H9 (cell line): ENCODE measurements at regions not wholly inside any gene's neighbourhood (a gene's known extent, or its start where the extent isn't known, plus 50 kb on each side); places are given as distances from the start of the nearest gene placed in this dataset.

Experiments
- DNase-seq: peaks from one replicate; pipeline ENCODE4 v3.0.0-alpha.2; 2017
- H2AFZ ChIP-seq: one replicate; pipeline ENCODE4 v1.6.1; 2013; ENCODE audit warnings: mild to moderate bottlenecking, low read length, control low read depth, moderate library complexity
- H2AK5ac ChIP-seq: 2 replicates; pipeline ENCODE4 v1.6.1; 2013; ENCODE audit warnings: low read length, control low read depth, mixed read lengths; ENCODE audit not compliant: insufficient read length
- H2BK120ac ChIP-seq: one replicate; pipeline ENCODE4 v1.6.1; 2013; ENCODE audit warnings: low read depth, mild to moderate bottlenecking, low read length, control low read depth, inconsistent platforms; ENCODE audit not compliant: poor library complexity, severe bottlenecking
- H2BK12ac ChIP-seq: 2 replicates; pipeline ENCODE4 v1.6.1; 2013; ENCODE audit warnings: low read length, control low read depth, mixed read lengths, low read depth; ENCODE audit not compliant: insufficient read length
- H2BK15ac ChIP-seq: 2 replicates; pipeline ENCODE4 v1.6.1; 2013; ENCODE audit warnings: low read depth, low read length, control low read depth
- H2BK20ac ChIP-seq: one replicate; pipeline ENCODE4 v1.6.1; 2013; ENCODE audit warnings: low read depth, mild to moderate bottlenecking, low read length, control low read depth, inconsistent platforms; ENCODE audit not compliant: poor library complexity, severe bottlenecking
- H2BK5ac ChIP-seq: 2 replicates; pipeline ENCODE4 v1.6.1; 2013; ENCODE audit warnings: low read length, control low read depth, mixed read lengths; ENCODE audit not compliant: insufficient read length
- H3K14ac ChIP-seq: 2 replicates; pipeline ENCODE4 v1.6.1; 2013; ENCODE audit warnings: low read length, control low read depth; ENCODE audit not compliant: insufficient read depth
- H3K18ac ChIP-seq: 2 replicates; pipeline ENCODE4 v1.6.1; 2013; ENCODE audit warnings: low read depth, mild to moderate bottlenecking, mixed read lengths, low read length, control low read depth; ENCODE audit not compliant: insufficient read length
- H3K23ac ChIP-seq: 2 replicates; pipeline ENCODE4 v1.6.1; 2013; ENCODE audit warnings: low read length, control low read depth, mixed read lengths, low read depth; ENCODE audit not compliant: insufficient read length
- H3K23me2 ChIP-seq: 2 replicates; pipeline ENCODE4 v1.6.1; 2013; ENCODE audit warnings: low read depth, mild to moderate bottlenecking, mixed read lengths, low read length, control low read depth; ENCODE audit not compliant: insufficient read length, poor library complexity, severe bottlenecking
- H3K27ac ChIP-seq: 2 replicates; pipeline ENCODE4 v1.5.1; 2013; ENCODE audit warnings: low read length, control low read depth, mixed read lengths, low read depth; ENCODE audit not compliant: insufficient read length
- H3K27me3 ChIP-seq: 2 replicates; pipeline ENCODE4 v1.6.1; 2013; ENCODE audit warnings: low read length, control low read depth, inconsistent platforms; ENCODE audit not compliant: insufficient read depth
- H3K4ac ChIP-seq: 2 replicates; pipeline ENCODE4 v1.6.1; 2013; ENCODE audit warnings: low read depth, mild to moderate bottlenecking, control low read depth, inconsistent platforms, low read length, moderate library complexity
- H3K4me1 ChIP-seq: 2 replicates; pipeline ENCODE4 v1.6.1; 2013; ENCODE audit warnings: low read length, control low read depth, inconsistent platforms; ENCODE audit not compliant: insufficient read depth
- H3K4me2 ChIP-seq: 2 replicates; pipeline ENCODE4 v1.6.1; 2013; ENCODE audit warnings: low read length, control low read depth, mixed read lengths; ENCODE audit not compliant: insufficient read length, insufficient read depth
- H3K56ac ChIP-seq: 2 replicates; pipeline ENCODE4 v1.6.1; 2013; ENCODE audit warnings: low read depth, mild to moderate bottlenecking, mixed read lengths, low read length, control low read depth; ENCODE audit not compliant: insufficient read length
- H3K79me1 ChIP-seq: 2 replicates; pipeline ENCODE4 v1.6.1; 2013; ENCODE audit warnings: low read depth, mild to moderate bottlenecking, moderate library complexity, low read length, control low read depth, inconsistent platforms; ENCODE audit not compliant: insufficient read depth, poor library complexity, severe bottlenecking
- H3K79me2 ChIP-seq: 2 replicates; pipeline ENCODE4 v1.6.1; 2013; ENCODE audit warnings: low read length, control low read depth, inconsistent platforms; ENCODE audit not compliant: insufficient read depth
- H3K9ac ChIP-seq: 2 replicates; pipeline ENCODE4 v1.6.1; 2013; ENCODE audit warnings: low read length, control low read depth, mixed read lengths; ENCODE audit not compliant: insufficient read length; ENCODE audit errors: extremely low read depth
- H3K9me3 ChIP-seq: one replicate; pipeline ENCODE4 v1.6.1; 2013; ENCODE audit warnings: low read depth, low read length, inconsistent platforms; ENCODE audit not compliant: control insufficient read depth
- H3T11ph ChIP-seq: one replicate; pipeline ENCODE4 v1.6.1; 2013; ENCODE audit warnings: mild to moderate bottlenecking, low read length, control low read depth, inconsistent platforms
- H4K20me1 ChIP-seq: one replicate; pipeline ENCODE4 v1.6.1; 2013; ENCODE audit not compliant: control insufficient read depth, insufficient read length, insufficient read depth
- H4K5ac ChIP-seq: 2 replicates; pipeline ENCODE4 v1.6.1; 2013; ENCODE audit warnings: low read depth, mild to moderate bottlenecking, mixed read lengths, low read length, control low read depth; ENCODE audit not compliant: insufficient read length
- H4K8ac ChIP-seq: replicated peaks from 2 replicates; pipeline ENCODE4 v1.6.1; 2013; ENCODE audit warnings: low read length, control low read depth, mixed read lengths, low read depth; ENCODE audit not compliant: insufficient read length
- H4K91ac ChIP-seq: 2 replicates; pipeline ENCODE4 v1.6.1; 2013; ENCODE audit warnings: low read depth, mild to moderate bottlenecking, moderate library complexity, mixed read lengths, low read length, control low read depth; ENCODE audit not compliant: insufficient read length
- H3K27ac Mint-ChIP-seq, 3 experiments: 2 replicates in 2 of 3; 3 replicates in 1 of 3; pipeline ENCODE4 v1.8.0; 2020 to 2021; ENCODE audit warnings: mixed read lengths in 3 of 3, mild to moderate bottlenecking in 1 of 3, moderate library complexity in 1 of 3
- H3K27me3 Mint-ChIP-seq: 2 replicates; pipeline ENCODE4 v1.8.0; 2021; ENCODE audit warnings: low read depth, mild to moderate bottlenecking, moderate library complexity, mixed read lengths
- H3K36me3 Mint-ChIP-seq, 3 experiments: 2 replicates in 2 of 3; 3 replicates in 1 of 3; pipeline ENCODE4 v1.8.0; 2020 to 2021; ENCODE audit warnings: low read depth in 3 of 3, mixed read lengths in 3 of 3; ENCODE audit not compliant: insufficient read depth in 1 of 3
- H3K4me1 Mint-ChIP-seq, 2 experiments: 2 replicates each; pipeline ENCODE4 v1.8.0; 2020; ENCODE audit warnings: mixed read lengths in 2 of 2
- H3K4me3 Mint-ChIP-seq, 2 experiments: 2 replicates in 1 of 2; 3 replicates in 1 of 2; pipeline ENCODE4 v1.8.0; 2020 to 2021; ENCODE audit warnings: mild to moderate bottlenecking in 2 of 2, mixed read lengths in 2 of 2, moderate library complexity in 1 of 2
- H3K9me3 Mint-ChIP-seq, 2 experiments: 2 replicates in 1 of 2; 3 replicates in 1 of 2; pipeline ENCODE4 v1.8.0; 2020; ENCODE audit warnings: mild to moderate bottlenecking in 2 of 2, mixed read lengths in 2 of 2, moderate library complexity in 1 of 2
- WGBS: extraction: QIAGEN DNeasy Blood & Tissue Kit; methylation state at CpG from one replicate; pipeline ENCODE4 v1.1.7; 2013; ENCODE audit warnings: missing lambda C conversion rate, low lambda C conversion rate, mixed read lengths; ENCODE audit not compliant: insufficient read length; ENCODE audit errors: extremely low coverage; 5-methylcytosine and 5-hydroxymethylcytosine counted together
- TF ChIP-seq, protein P1 (sequence below): fragments of 200-600 bp; sonication (generic); conservative IDR thresholded peaks from 3 replicates; pipeline ENCODE4 v1.8.0; 2021; ENCODE audit warnings: antibody characterized with exemption, mild to moderate bottlenecking

DNA sequence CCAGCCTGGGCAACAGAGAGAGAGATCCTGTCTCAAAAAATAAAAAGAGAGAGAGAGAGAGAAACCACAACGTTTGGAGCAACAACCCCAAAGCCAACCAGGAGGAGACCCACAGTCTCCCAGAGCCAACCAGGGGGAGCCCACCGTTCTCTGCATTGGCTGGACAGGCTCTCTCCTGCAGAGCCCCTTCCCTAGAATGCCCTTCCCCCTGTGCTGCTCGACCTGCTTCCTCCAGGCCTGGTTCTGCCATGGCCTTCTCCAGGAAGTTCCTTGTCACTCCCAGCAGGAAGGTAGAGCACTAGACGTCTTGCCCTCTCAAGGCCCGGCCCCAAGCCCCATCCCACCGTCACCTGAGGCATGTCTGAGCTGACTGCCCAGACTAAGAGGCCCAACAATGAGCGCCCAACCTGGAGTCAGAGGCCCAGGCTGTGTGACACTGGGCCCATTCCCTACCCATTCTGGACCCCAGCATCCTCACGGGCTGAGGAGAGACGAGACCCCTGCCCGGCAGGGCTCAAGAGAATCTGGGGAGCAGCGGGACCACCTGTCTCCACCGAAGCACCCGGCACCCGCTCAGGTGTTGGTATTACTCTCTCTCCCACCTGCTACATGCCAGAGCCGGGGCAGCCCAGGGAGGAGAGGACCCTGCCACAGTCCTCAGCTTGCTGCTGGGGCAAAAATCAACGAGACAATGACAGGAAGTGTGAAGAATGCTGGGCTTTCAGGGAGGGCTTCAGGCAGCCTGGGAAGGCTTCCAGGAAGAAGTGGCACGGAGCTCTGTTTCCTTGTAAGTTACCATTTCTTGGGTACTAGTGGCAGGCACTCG, 61.2 kb downstream of the DIO3 start:
- peaks cover 17% of the 10 kb centered on the region for H3K27me3 Mint-ChIP-seq

More for the DNA sequence above, 61.2 kb downstream of the DIO3 start:
- H3K36me3 Mint-ChIP-seq, result no peaks in the 10 kb centered on the region; a peak in 1 of 7 replicates
- Histone ChIP-seq H3K4ac (no peak overlapping the region), H2AK5ac (no peak overlapping the region), H3K79me1 (no peaks in the 10 kb centered on the region), H2BK20ac (no peak overlapping the region), H2BK5ac (no peak overlapping the region), H3K9ac (no peak overlapping the region), H4K8ac (no peak overlapping the region), H2BK120ac (no peak overlapping the region), H3K23me2 (no peaks in the 10 kb centered on the region), H3K18ac (no peak overlapping the region), H3K23ac (no peak overlapping the region), H4K91ac (no peak overlapping the region), H3K27ac (no peak overlapping the region), H3K14ac (0 out of 2 replicates have a peak overlapping the region, but pooled peaks have one; percentile 6), H3T11ph (no peak overlapping the region), H3K9me3 (no peaks in the 10 kb centered on the region), H4K5ac (no peak overlapping the region), H2BK12ac (no peak overlapping the region), H3K79me2 (no peaks in the 10 kb centered on the region), H3K56ac (no peak overlapping the region), H3K27me3 (no peaks in the 10 kb centered on the region), H3K4me1 (no peaks in the 10 kb centered on the region; the same call in 1 of the 2 replicates), H2AFZ (no peak overlapping the region), H3K4me2 (no peak overlapping the region), H4K20me1 (no peaks in the 10 kb centered on the region), H2BK15ac (no peak overlapping the region)
- TF ChIP-seq, protein P1, sequence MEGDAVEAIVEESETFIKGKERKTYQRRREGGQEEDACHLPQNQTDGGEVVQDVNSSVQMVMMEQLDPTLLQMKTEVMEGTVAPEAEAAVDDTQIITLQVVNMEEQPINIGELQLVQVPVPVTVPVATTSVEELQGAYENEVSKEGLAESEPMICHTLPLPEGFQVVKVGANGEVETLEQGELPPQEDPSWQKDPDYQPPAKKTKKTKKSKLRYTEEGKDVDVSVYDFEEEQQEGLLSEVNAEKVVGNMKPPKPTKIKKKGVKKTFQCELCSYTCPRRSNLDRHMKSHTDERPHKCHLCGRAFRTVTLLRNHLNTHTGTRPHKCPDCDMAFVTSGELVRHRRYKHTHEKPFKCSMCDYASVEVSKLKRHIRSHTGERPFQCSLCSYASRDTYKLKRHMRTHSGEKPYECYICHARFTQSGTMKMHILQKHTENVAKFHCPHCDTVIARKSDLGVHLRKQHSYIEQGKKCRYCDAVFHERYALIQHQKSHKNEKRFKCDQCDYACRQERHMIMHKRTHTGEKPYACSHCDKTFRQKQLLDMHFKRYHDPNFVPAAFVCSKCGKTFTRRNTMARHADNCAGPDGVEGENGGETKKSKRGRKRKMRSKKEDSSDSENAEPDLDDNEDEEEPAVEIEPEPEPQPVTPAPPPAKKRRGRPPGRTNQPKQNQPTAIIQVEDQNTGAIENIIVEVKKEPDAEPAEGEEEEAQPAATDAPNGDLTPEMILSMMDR, result no peak
- H3K27ac Mint-ChIP-seq, result peak overlapping the region in 2 of 3 experiments; percentile 39 to 48; a peak in 2 of 7 replicates
- WGBS, result no CpG with 5 or more reads among the region's 18 CpGs
- peaks cover 13 to 20% of the 10 kb centered on the region in 2 experiments for H3K4me1 Mint-ChIP-seq
- H3K9me3 Mint-ChIP-seq, result no peaks in the 10 kb centered on the region; a peak in 2 of 5 replicates
- H3K4me3 Mint-ChIP-seq, result no peak overlapping the region
- no peak for DNase-seq
